ENCODE measurements at regions not wholly inside any gene's neighbourhood (a gene's known extent, or its start where the extent isn't known, plus 50 kb on each side); places are given as distances from the start of the nearest gene placed in this dataset.

DNA sequence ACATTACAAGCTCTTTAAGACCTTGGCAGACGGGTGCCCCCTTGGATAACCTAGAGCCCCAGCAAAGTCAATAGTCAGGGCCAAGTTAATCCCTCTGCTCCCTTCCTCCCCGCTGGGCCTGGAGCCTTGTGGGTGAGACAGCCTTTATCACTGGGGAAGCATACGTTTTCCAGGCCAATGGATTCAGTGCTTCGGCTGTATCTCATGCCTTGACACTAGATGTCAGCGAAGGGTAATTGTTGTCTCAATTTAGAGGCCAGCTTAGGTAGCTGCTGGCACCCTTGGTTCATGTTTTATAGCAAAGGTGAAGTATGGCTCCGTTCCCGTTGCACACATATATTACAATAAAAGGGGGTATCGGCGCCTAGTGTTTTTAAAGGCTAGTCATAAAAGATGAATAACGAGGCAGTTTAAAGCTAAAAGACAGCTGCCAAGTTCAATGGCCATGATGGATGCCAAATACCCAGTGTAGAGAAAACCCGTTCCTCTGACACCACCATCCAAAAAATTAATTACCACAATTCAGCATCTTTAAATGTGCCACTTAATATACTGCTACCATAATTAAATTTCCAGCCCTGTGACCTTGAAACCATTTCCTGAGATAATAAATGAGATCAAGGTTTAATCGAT is 52.3 kb upstream of the BNIP2 start:
- no peaks in the 10 kb centered on the region for H3K79me2 ChIP-seq (ENCODE audit: insufficient read depth, low read length)
- intact Hi-C loops (cut with micrococcal nuclease) = no loop called here
- no peaks in the 10 kb centered on the region for H3K4me1 Mint-ChIP-seq
- no peak overlapping the region for H3K4me2 ChIP-seq (replicated peaks; ENCODE audit: extremely low read depth, low read length, poor library complexity, severe bottlenecking)
- no peak overlapping the region for H2AFZ ChIP-seq (ENCODE audit: insufficient read depth, low read depth, low read length, poor library complexity, severe bottlenecking)
- H3K9ac ChIP-seq (ENCODE audit: insufficient read depth, low read length, poor library complexity, severe bottlenecking) = no peak overlapping the region
- DNase-seq = no peak
- H3K27ac Mint-ChIP-seq = no peak overlapping the region
- H4K20me1 ChIP-seq (ENCODE audit: insufficient read depth, low read length) = no peaks in the 10 kb centered on the region
- no peak overlapping the region for H3K27ac ChIP-seq (ENCODE audit: low read depth in 1 of 2, low read length in 2 of 2)
- H3K9me3 Mint-ChIP-seq = peaks cover 5 to 13% (median 7%) of the 10 kb centered on the region in 7 donors
- no peaks in the 10 kb centered on the region for H3K36me3 Mint-ChIP-seq
- 75% methylated on average over 3 of the region's 12 CpGs for WGBS (ENCODE audit: insufficient coverage)
- H3K4me3 ChIP-seq (replicated peaks in 1 of 3; ENCODE audit: low read depth in 2 of 3, low read length in 3 of 3) = no peak overlapping the region
- H3K4me1 ChIP-seq (ENCODE audit: control insufficient read depth in 1 of 2, insufficient read depth in 2 of 2, low read length in 2 of 2) = no peaks in the 10 kb centered on the region
- peaks cover 0 to 6% of the 10 kb centered on the region in 2 donors for H3K9me3 ChIP-seq (replicated peaks in 1 of 2; ENCODE audit: control insufficient read depth in 1 of 2, insufficient read depth in 1 of 2, low read length in 2 of 2)
- H3K27me3 Mint-ChIP-seq (ENCODE audit: low read depth in 3 of 3) = peaks cover 0 to 11% (median 4%) of the 10 kb centered on the region in 3 donors
- no peak overlapping the region for H3K4me3 Mint-ChIP-seq
- TF ChIP-seq CTCF (IDR thresholded peaks at IDR 0.05) = no peak
- no peaks in the 10 kb centered on the region for H3K36me3 ChIP-seq (replicated peaks in 1 of 2; ENCODE audit: control insufficient read depth in 1 of 2, insufficient read depth in 2 of 2, low read length in 2 of 2)
- no peaks in the 10 kb centered on the region for H3K27me3 ChIP-seq (ENCODE audit: control insufficient read depth in 2 of 2, insufficient read depth in 2 of 2, low read length in 2 of 2)

- H3K9ac ChIP-seq (ENCODE audit: insufficient read depth, low read length, poor library complexity, severe bottlenecking) = no peak overlapping the region
- H3K4me3 ChIP-seq (replicated peaks in 1 of 3; ENCODE audit: low read depth in 2 of 3, low read length in 3 of 3) = no peak overlapping the region
- Mint-ChIP-seq H3K9me3 (peaks cover 5 to 13% (median 7%) of the 10 kb centered on the region in 7 donors), H3K36me3 (no peaks in the 10 kb centered on the region), H3K4me1 (no peaks in the 10 kb centered on the region), H3K27ac (no peak overlapping the region), H3K4me3 (no peak overlapping the region), H3K27me3 (ENCODE audit: low read depth in 3 of 3) (peaks cover 0 to 6% (median 5%) of the 10 kb centered on the region in 3 donors)
- H3K36me3 ChIP-seq (replicated peaks in 1 of 2; ENCODE audit: control insufficient read depth in 1 of 2, insufficient read depth in 2 of 2, low read length in 2 of 2) = no peaks in the 10 kb centered on the region
- DNase-seq = no peak
- WGBS (ENCODE audit: insufficient coverage) = 83% methylated on average over 13 of the region's 15 CpGs
- H3K27me3 ChIP-seq (ENCODE audit: control insufficient read depth in 2 of 2, insufficient read depth in 2 of 2, low read length in 2 of 2) = no peaks in the 10 kb centered on the region
- peaks cover 0 to 6% of the 10 kb centered on the region in 2 donors for H3K9me3 ChIP-seq (replicated peaks in 1 of 2; ENCODE audit: control insufficient read depth in 1 of 2, insufficient read depth in 1 of 2, low read length in 2 of 2)
- no peaks in the 10 kb centered on the region for H3K79me2 ChIP-seq (ENCODE audit: insufficient read depth, low read length)
- H3K27ac ChIP-seq (ENCODE audit: low read depth in 1 of 2, low read length in 2 of 2) = no peak overlapping the region
- H2AFZ ChIP-seq (ENCODE audit: insufficient read depth, low read depth, low read length, poor library complexity, severe bottlenecking) = no peak overlapping the region
- H3K4me1 ChIP-seq (ENCODE audit: control insufficient read depth in 1 of 2, insufficient read depth in 2 of 2, low read length in 2 of 2) = no peaks in the 10 kb centered on the region
- no peaks in the 10 kb centered on the region for H4K20me1 ChIP-seq (ENCODE audit: insufficient read depth, low read length)
- no peak for TF ChIP-seq CTCF (IDR thresholded peaks at IDR 0.05)
- intact Hi-C loops (cut with micrococcal nuclease) = no loop called here
- H3K4me2 ChIP-seq (replicated peaks; ENCODE audit: extremely low read depth, low read length, poor library complexity, severe bottlenecking) = no peak overlapping the region
These were observed 50.6 kb upstream of the BNIP2 start for GRCh38 chr15:59739557-59740186.
